Kidney capillary endothelial cell (primary cell): ENCODE measurements at regions not wholly inside any gene's neighbourhood (a gene's known extent, or its start where the extent isn't known, plus 50 kb on each side); places are given as distances from the start of the nearest gene placed in this dataset.

Experiments used
- DNase-seq: peaks from one replicate; pipeline ENCODE4 v3.0.0-alpha.2; 2018; ENCODE audit warnings: low spot score

DNA sequence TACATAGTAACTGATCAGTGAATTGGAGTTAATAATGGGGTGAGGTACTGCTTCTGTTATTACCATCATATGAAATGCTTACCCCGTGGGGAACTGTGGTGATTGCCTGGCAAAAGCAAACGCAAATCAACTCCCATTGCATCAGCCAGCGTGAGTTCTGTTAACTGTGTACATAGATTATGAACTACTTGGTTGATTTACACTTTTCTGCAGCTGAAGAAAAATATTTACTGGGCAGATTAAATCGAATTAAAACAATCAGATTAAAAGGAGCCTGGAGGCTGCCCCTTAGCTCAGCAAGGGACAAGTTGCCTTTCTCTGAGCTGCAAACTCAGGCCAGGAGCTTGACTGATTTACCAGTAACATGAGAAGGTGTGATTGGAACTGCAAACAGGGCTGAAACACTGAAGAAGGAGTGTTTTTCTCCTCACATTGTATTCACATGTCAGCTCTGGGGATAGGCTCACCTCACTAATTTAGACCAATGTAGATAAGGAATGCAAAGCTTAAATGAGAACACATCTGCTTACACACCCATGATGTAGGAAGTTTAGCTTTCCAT, 220.1 kb downstream of the OSR1 start:
- no peak for DNase-seq

DNA sequence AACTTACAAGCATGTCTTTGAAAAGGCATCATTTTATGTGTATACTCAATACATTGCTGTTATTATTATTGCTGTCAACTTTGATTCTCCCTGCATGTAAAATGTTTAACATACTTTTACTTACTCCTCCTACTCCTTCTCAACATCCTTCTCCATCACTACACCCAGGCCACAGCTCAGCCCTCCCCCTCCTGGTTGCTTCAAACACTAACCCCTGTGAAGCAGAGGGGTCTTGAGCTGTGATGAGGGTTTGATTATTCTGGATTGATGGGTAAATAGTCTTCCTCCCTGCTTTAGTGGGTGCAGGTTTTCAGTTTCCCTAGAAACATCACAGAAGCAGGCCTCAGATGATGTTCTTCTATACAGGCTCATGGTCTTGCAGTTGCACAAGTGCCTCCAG, 221.0 kb downstream of the OSR1 start:
- no peak for DNase-seq

- DNase-seq: no peak
These were observed 225.5 kb downstream of the OSR1 start for GRCh38 chr2:19132967-19133366.

DNA sequence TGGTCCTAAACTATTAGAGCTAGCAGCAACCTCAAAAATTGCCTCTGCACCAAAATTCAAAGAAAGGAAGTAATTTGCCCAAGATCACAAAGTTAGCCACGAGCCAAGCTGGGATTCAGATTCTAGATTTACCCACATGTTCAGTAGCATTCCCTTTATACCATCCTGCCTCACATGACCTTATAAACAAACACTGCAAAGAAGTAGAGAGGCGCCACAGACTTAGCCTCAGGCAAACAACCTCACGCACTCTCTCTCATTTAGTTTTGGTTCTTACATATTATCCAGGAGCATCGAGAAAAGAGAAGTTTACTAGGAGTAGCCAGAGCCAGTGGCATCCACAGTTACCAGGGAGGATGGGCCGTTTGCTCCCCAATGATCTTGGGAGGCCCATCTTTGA, 226.6 kb downstream of the OSR1 start:
- DNase-seq: no peak

DNA sequence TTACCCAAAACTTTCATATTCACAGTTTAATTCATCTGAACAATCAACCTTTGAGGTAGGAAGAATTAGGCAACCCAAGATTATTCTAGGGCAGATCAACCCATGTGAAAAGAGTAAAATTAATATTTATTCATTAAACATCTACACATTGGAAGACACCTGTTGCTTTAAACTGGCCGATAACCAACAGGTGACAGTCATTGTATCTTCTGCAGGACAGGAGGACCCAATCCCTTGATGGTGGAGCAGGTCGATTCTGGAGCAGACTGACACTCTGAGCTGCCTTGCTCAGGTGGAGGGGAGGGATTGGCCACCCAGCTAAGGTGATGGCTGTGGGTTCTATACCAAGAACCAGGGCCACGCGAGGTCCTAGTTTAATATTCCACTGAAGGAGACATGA, 230.3 kb downstream of the OSR1 start:
- DNase-seq: no peak

DNA sequence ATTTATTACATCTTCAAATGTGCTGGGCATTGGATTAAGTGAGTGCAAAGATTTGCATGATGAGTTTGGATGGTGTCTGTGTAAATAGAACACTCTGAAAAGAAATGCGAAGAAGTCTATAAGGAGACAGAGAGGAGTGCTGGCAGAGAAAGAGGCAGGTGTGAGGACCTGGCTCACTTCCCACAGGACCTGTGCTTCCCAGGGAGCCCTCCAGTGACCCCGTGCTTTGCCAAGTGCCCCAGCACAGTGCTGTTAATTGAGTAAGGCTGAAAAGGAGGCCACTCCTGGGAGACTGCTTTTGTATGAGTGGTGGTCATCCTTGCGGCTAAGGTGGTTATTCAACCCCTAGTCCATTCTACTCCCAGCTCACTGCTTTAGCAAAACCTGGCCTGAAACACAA, 230.8 kb downstream of the OSR1 start:
- DNase-seq: no peak

DNA sequence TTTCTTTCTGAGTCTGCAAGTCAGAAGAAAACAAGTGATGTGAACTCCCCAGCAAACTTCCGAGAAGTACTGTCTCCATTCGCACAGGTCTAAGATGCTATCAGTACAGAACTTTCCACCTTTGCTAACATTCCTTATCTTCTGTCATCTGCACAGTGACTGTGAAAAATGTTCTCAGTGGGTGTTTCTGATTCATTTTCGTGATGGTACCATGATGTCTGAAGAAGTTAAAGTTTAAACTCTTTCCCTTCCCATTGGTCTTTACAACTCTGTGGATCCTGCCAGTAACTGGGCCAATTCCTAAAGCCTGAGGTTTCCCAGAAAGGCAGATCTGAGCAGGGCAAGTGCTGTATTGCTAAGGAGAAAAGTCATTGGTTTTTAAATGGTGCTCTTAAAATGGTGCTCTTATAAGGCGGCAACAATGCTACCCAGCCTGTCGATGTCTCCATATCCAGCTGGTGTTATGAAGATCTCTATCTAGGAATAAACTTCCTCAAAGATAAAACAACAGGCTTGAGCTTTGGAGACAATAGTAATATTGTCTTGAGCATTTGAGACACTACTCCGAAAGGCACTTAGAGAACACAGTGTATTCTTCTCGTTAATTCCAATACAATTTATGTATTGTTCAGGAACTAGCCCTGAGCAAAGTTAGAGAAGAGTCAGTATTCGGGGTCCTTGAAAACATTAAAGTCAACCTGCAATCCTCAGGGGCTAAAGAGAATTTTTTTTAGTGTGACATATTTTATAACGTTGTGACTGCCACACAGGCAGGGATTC, 232.3 kb downstream of the OSR1 start:
- DNase-seq: no peak

GRCh38 chr2:19124135-19124534, 234.3 kb downstream of the OSR1 start:
- DNase-seq: no peak

GRCh38 chr2:19123556-19123955, 234.9 kb downstream of the OSR1 start:
- no peak for DNase-seq

GRCh38 chr2:19122220-19122619, 236.2 kb downstream of the OSR1 start:
- no peak for DNase-seq

GRCh38 chr2:19120941-19121750, 237.3 kb downstream of the OSR1 start:
- no peak for DNase-seq

- DNase-seq: no peak
These were observed 238.2 kb downstream of the OSR1 start for GRCh38 chr2:19120181-19120580.

GRCh38 chr2:19119326-19120001, 239.0 kb downstream of the OSR1 start:
- no peak for DNase-seq

- DNase-seq: no peak
These were observed 241.5 kb downstream of the OSR1 start for GRCh38 chr2:19116918-19117317.

GRCh38 chr2:19114754-19115231, 243.6 kb downstream of the OSR1 start:
- no peak for DNase-seq

GRCh38 chr2:19114126-19114525, 244.3 kb downstream of the OSR1 start:
- no peak for DNase-seq

DNA sequence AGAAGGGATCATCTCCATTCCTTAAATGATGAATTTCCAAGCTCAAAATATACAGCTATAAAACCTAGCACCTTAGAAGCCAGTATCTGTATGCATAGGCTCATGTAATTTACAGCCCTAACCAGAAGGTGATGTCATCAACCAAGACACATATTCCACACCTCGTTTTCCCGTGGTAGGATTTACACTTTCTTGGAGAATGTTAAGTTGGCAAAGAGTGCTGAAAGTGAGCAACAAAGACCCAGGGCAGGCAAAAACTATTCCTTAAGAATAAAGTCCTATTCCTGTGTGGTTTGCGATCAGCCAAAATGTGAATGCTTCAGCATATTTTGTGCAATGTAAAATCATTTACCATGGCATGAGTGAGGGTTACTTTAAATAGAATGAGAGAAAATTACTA, 247.1 kb downstream of the OSR1 start:
- no peak for DNase-seq

GRCh38 chr2:19109518-19109917, 248.9 kb downstream of the OSR1 start:
- no peak for DNase-seq

- no peak for DNase-seq
These were observed 252.0 kb downstream of the OSR1 start for GRCh38 chr2:19106376-19106775.

DNA sequence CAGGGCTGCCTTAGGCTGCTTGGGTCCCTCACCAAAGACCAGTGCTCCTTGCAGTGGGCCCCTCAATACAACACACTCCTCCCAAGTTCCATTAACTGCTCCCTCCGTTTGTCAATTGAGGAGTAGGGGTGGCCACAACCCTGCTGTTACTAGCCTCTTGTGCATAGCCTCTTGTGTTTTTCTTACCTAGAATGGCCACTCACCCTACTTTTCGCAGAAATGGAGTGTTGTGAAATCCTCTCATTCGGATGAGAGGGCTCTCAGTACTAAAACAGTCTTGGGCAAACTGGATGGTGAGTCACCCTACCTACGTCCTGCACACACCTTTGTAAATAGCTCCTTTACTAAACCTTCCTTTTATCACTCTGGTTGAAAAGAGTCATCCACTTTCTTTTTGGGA, 253.9 kb downstream of the OSR1 start:
- DNase-seq: no peak

GRCh38 chr2:19102696-19103423, 255.6 kb downstream of the OSR1 start:
- no peak for DNase-seq

DNA sequence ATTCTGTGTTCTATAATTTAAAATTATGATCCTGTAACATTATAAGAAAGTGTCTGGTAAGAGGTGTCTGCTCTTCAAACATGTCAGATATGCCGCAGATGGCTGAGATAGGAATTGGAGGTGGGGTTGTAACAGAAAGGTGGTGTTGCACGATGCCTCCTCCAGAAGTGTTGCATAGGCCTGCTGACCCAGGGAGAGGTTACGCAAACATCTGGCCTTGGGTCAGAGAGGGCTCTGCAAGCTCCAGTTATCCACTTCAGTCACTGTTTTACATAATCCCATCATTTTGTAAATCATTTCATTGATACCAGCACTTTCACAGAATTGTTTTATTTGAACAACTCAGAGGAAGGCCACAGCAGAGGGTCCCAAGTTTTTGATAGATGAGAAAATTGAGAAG, 256.5 kb downstream of the OSR1 start:
- no peak for DNase-seq
